Urinary bladder (tissue), 3 donors: ENCODE measurements at regions not wholly inside any gene's neighbourhood (a gene's known extent, or its start where the extent isn't known, plus 50 kb on each side); places are given as distances from the start of the nearest gene placed in this dataset.
"Not testable (repeated sequence)": the region's sequence is repeated elsewhere in the genome, so short reads cannot be mapped to it uniquely, and the experiment has no call there.

ENCODE experiments used
- DNase-seq: peaks from one replicate; pipeline ENCODE4 v3.0.0-alpha.2; 2015; ENCODE audit errors: extremely low spot score
- H3K27ac ChIP-seq: one replicate; pipeline ENCODE4 v1.5.1; 2013; ENCODE audit warnings: low read depth, mild to moderate bottlenecking, moderate library complexity
- H3K36me3 ChIP-seq: one replicate; pipeline ENCODE4 v1.6.1; 2013; ENCODE audit warnings: mild to moderate bottlenecking, moderate library complexity; ENCODE audit not compliant: insufficient read depth
- H3K4me1 ChIP-seq: one replicate; pipeline ENCODE4 v1.6.1; 2013; ENCODE audit warnings: mild to moderate bottlenecking, moderate library complexity; ENCODE audit not compliant: insufficient read depth
- H3K4me3 ChIP-seq: one replicate; pipeline ENCODE4 v1.5.1; 2013; ENCODE audit warnings: low read depth, low read length
- WGBS: extraction: QIAGEN DNeasy Blood & Tissue Kit; methylation state at CpG from one replicate; pipeline ENCODE4 v1.1.7; 2013; 5-methylcytosine and 5-hydroxymethylcytosine counted together
- donor health status: healthy with polysubstance abuse.
- donor health status: healthy.

GRCh38 chr20:57106030-57106682 lies 160.3 kb downstream of the BMP7 start:
- Histone ChIP-seq H3K36me3 (no peaks in the 10 kb centered on the region), H3K4me1 (no peaks in the 10 kb centered on the region), H3K27ac (no peak overlapping the region), H3K4me3 (no peak overlapping the region)
- DNase-seq = no peak
- 85% methylated on average over 12 of the region's 12 CpGs for WGBS

- H3K36me3 ChIP-seq = no peaks in the 10 kb centered on the region
- H3K27ac ChIP-seq = no peak overlapping the region
- DNase-seq = no peak
- H3K4me1 ChIP-seq = no peaks in the 10 kb centered on the region
- 40% methylated on average over 4 of the region's 4 CpGs for WGBS
- H3K4me3 ChIP-seq = no peak overlapping the region
These were observed 159.7 kb downstream of the BMP7 start for GRCh38 chr20:57106692-57107091.

GRCh38 chr20:57107208-57107607 lies 159.2 kb downstream of the BMP7 start:
- no peak for DNase-seq
- H3K4me3 ChIP-seq = no peak overlapping the region
- H3K4me1 ChIP-seq = no peaks in the 10 kb centered on the region
- no peaks in the 10 kb centered on the region for H3K36me3 ChIP-seq
- H3K27ac ChIP-seq = no peak overlapping the region
- 82% methylated on average over 13 of the region's 13 CpGs for WGBS

- H3K36me3 ChIP-seq = no peaks in the 10 kb centered on the region
- no peak overlapping the region for H3K4me3 ChIP-seq
- DNase-seq = no peak
- 60% methylated on average over 4 of the region's 4 CpGs for WGBS
- H3K4me1 ChIP-seq = no peaks in the 10 kb centered on the region
- H3K27ac ChIP-seq = no peak overlapping the region
These were observed 158.2 kb downstream of the BMP7 start for GRCh38 chr20:57108218-57108617.

GRCh38 chr20:57108742-57109570 lies 157.5 kb downstream of the BMP7 start:
- Histone ChIP-seq H3K4me1 (no peaks in the 10 kb centered on the region), H3K36me3 (no peaks in the 10 kb centered on the region), H3K27ac (no peak overlapping the region), H3K4me3 (no peak overlapping the region)
- DNase-seq = peak; percentile 21
- 35% methylated on average over 18 of the region's 18 CpGs for WGBS

- no peak overlapping the region for H3K4me3 ChIP-seq
- H3K27ac ChIP-seq = no peak overlapping the region
- no peaks in the 10 kb centered on the region for H3K4me1 ChIP-seq
- 70% methylated on average over 10 of the region's 10 CpGs for WGBS
- no peak for DNase-seq
- H3K36me3 ChIP-seq = no peaks in the 10 kb centered on the region
These were observed 156.9 kb downstream of the BMP7 start for GRCh38 chr20:57109571-57109953.

- not testable (repeated sequence) for H3K27ac ChIP-seq, H3K36me3 ChIP-seq, DNase-seq, H3K4me1 ChIP-seq, H3K4me3 ChIP-seq
- WGBS = 95% methylated on average over 60 of the region's 61 CpGs
These were observed 156.1 kb downstream of the BMP7 start for GRCh38 chr20:57110121-57111027.

GRCh38 chr20:57111028-57111373 lies 155.4 kb downstream of the BMP7 start:
- 91% methylated on average over 3 of the region's 3 CpGs for WGBS

GRCh38 chr20:57112448-57112847 lies 154.0 kb downstream of the BMP7 start:
- no peak overlapping the region for H3K27ac ChIP-seq
- WGBS = 79% methylated on average over 8 of the region's 8 CpGs
- no peak overlapping the region for H3K4me3 ChIP-seq
- H3K36me3 ChIP-seq = no peaks in the 10 kb centered on the region
- H3K4me1 ChIP-seq = no peaks in the 10 kb centered on the region
- no peak for DNase-seq

More at GRCh38 chr20:57111028-57111373, 155.4 kb downstream of the BMP7 start:
- Histone ChIP-seq H3K36me3 (no peaks in the 10 kb centered on the region), H3K27ac (no peak overlapping the region), H3K4me3 (no peak overlapping the region), H3K4me1 (no peaks in the 10 kb centered on the region)
- no peak for DNase-seq

- Histone ChIP-seq H3K4me3 (no peak overlapping the region), H3K27ac (no peak overlapping the region), H3K36me3 (no peaks in the 10 kb centered on the region), H3K4me1 (no peaks in the 10 kb centered on the region)
- DNase-seq = no peak
- WGBS = 67% methylated on average over 8 of the region's 8 CpGs
These were observed 152.0 kb downstream of the BMP7 start for GRCh38 chr20:57114290-57115005.

- Histone ChIP-seq H3K4me3 (no peak overlapping the region), H3K36me3 (no peaks in the 10 kb centered on the region), H3K27ac (no peak overlapping the region), H3K4me1 (no peaks in the 10 kb centered on the region)
- whole genome bisulfite sequencing = 88% methylated on average over 7 of the region's 7 CpGs
- no peak for DNase-seq
These were observed 149.1 kb downstream of the BMP7 start for GRCh38 chr20:57117296-57117695.

GRCh38 chr20:57118107-57118769 lies 148.2 kb downstream of the BMP7 start:
- H3K36me3 ChIP-seq = no peaks in the 10 kb centered on the region
- no peak overlapping the region for H3K27ac ChIP-seq
- H3K4me3 ChIP-seq = no peak overlapping the region
- 91% methylated on average over 21 of the region's 21 CpGs for WGBS
- no peak for DNase-seq
- no peaks in the 10 kb centered on the region for H3K4me1 ChIP-seq
